ENCODE measurements at regions not wholly inside any gene's neighbourhood (a gene's known extent, or its start where the extent isn't known, plus 50 kb on each side); places are given as distances from the start of the nearest gene placed in this dataset.
"Not testable (repeated sequence)": the region's sequence is repeated elsewhere in the genome, so short reads cannot be mapped to it uniquely, and the experiment has no call there.

- Histone ChIP-seq H3K4me1 (ENCODE audit: insufficient read depth) (no peaks in the 10 kb centered on the region), H3K4me3 (ENCODE audit: low read depth, low read length) (no peak overlapping the region), H3K36me3 (ENCODE audit: insufficient read depth) (no peaks in the 10 kb centered on the region), H3K27ac (ENCODE audit: low read depth) (no peak overlapping the region)
- 92% methylated on average over 1 of the region's 1 CpG for WGBS
- DNase-seq (ENCODE audit: extremely low spot score): no peak
These were observed 368.5 kb upstream of the PCDH15 start for GRCh38 chr10:55169493-55169892.

DNA sequence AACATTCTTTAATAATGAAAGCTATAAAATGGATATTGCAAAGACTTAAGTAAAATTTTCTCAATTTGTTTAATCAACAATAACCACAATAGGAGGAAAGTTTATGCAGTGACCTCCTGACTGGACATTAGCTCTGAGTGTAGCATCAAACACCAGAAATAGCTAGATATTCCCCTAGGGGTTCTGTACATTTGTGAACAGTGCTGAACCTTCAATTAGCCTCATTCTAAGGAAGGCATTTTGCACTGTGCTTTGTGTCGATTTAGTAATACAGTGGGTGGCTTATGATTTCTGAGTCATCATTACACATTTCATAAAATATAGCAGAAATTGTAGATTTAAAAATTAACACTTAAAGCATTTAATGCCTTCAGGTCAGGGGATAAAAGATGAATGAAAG, 367.3 kb upstream of the PCDH15 start:
- H3K27ac ChIP-seq (ENCODE audit: low read depth): no peak overlapping the region
- H3K4me3 ChIP-seq (ENCODE audit: low read depth, low read length): no peak overlapping the region
- H3K36me3 ChIP-seq (ENCODE audit: insufficient read depth): no peaks in the 10 kb centered on the region
- DNase-seq (ENCODE audit: extremely low spot score): no peak
- 65% methylated on average over 1 of the region's 1 CpG for WGBS
- H3K4me1 ChIP-seq (ENCODE audit: insufficient read depth): no peaks in the 10 kb centered on the region

DNA sequence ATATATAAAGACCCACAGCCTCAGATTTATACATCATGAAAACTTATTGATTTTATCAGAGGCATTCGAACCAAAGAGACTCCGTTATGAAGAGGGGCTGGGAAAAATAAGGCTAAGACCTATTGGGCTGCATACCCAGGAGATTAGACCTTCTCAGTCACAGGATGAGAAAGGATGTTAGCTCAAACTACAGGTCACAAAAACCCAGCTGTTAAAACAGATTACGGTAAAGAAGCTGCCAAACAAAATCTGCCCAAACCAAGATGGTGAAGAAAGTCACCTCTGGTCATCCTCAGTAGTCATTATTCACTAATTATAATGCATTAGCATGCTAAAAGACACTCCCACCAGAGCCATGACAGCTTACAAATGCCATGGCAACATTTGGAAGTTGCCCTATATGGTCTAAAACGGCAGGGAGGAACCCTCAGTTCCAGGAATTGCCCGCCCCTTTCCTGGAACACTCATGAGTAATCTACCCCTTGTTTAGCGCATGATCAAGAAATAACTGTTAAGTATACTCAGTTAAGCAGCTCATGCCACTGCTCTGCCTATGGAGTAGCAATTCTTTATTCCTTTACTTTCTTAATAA, 362.5 kb upstream of the PCDH15 start:
- H3K4me3 ChIP-seq (ENCODE audit: low read depth, low read length): no peak overlapping the region
- WGBS: 88% methylated on average over 6 of the region's 6 CpGs
- DNase-seq (ENCODE audit: extremely low spot score): no peak
- no peak overlapping the region for H3K27ac ChIP-seq (ENCODE audit: low read depth)
- H3K36me3 ChIP-seq (ENCODE audit: insufficient read depth): no peaks in the 10 kb centered on the region
- no peaks in the 10 kb centered on the region for H3K4me1 ChIP-seq (ENCODE audit: insufficient read depth)

DNA sequence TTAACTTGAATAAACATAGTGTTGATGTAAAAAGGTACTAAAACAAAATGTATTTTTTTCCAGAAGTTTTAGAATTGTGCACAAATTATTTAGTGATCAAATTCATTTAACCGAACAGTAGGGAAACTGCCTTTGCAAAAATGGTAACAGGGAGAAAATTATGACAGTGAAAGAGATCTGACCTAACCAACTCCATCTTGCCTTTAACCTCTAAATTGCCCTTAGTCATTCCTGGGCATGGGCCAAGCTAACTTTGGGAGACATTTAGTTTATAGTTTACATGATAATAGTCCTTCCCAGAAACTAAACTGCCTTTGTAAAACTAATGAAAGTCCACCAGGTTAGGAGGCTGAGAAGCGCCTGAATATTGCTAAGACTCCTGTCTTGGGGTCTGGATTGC, 361.3 kb upstream of the PCDH15 start:
- DNase-seq (ENCODE audit: extremely low spot score); H3K36me3 ChIP-seq (ENCODE audit: insufficient read depth); H3K27ac ChIP-seq (ENCODE audit: low read depth); H3K4me3 ChIP-seq (ENCODE audit: low read depth, low read length); H3K4me1 ChIP-seq (ENCODE audit: insufficient read depth): not testable (repeated sequence)
- 94% methylated on average over 2 of the region's 2 CpGs for WGBS

DNA sequence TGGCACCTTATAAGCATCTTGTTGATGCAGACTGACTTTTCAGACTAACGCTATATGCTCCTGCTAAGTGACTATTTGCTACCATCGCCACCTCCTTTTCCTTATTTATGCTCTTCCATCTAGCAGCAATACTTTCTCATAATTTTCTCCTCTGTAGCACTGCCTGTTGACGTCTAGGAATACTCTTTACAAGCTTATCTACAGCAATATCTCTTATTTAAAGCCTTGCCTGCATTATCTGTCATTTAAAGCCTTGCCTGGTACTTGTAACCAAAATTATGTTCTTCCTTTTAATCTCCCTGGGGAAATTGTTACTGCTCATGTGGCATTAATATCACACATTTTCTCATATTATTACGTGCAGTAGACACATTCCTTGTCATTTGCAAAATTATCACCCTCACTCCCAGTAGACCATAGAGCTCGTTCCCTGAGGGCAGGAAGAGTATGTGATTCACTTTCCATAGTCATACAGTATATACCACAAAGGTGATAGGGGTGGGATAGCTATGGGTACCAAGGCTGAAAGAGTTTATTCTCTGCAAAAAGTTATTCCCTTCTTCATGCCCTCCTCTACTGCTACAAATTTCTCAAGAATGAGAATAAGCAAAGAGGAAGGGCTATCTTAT, 359.7 kb upstream of the PCDH15 start:
- no peak overlapping the region for H3K4me3 ChIP-seq (ENCODE audit: low read depth, low read length)
- DNase-seq (ENCODE audit: extremely low spot score): no peak
- 66% methylated on average over 5 of the region's 5 CpGs for WGBS

DNA sequence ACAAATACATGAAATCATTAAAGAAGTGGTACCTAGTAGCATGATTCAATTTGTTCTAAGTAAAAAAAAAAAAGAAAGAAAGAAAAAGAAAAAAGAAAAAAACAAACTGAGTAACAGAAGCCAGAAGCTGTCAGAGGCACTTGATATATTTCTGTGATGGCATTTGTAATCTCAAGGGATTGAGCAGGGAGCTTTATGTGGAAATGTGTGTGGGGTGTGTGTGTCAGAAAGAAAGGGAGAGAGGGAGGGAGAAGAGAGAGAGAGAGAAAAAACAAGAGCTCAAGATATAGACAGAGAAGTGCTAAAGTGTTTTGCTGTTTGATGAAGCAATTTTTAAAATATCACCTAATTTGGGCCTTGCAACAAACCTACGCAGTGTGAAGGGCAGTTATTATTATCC, 357.6 kb upstream of the PCDH15 start:
- 33% methylated on average over 1 of the region's 1 CpG for WGBS

More for the DNA sequence above, 359.7 kb upstream of the PCDH15 start:
- H3K4me1 ChIP-seq (ENCODE audit: insufficient read depth): no peaks in the 10 kb centered on the region
- no peak overlapping the region for H3K27ac ChIP-seq (ENCODE audit: low read depth)
- H3K36me3 ChIP-seq (ENCODE audit: insufficient read depth): no peaks in the 10 kb centered on the region

GRCh38 chr10:55146032-55146431, 345.0 kb upstream of the PCDH15 start:
- H3K36me3 ChIP-seq (ENCODE audit: insufficient read depth): no peaks in the 10 kb centered on the region
- WGBS: 52% methylated on average over 5 of the region's 5 CpGs
- no peaks in the 10 kb centered on the region for H3K4me1 ChIP-seq (ENCODE audit: insufficient read depth)
- DNase-seq (ENCODE audit: extremely low spot score): no peak
- no peak overlapping the region for H3K27ac ChIP-seq (ENCODE audit: low read depth)
- H3K4me3 ChIP-seq (ENCODE audit: low read depth, low read length): no peak overlapping the region

More for the DNA sequence above, 357.6 kb upstream of the PCDH15 start:
- no peaks in the 10 kb centered on the region for H3K4me1 ChIP-seq (ENCODE audit: insufficient read depth)
- H3K4me3 ChIP-seq (ENCODE audit: low read depth, low read length): no peak overlapping the region
- no peaks in the 10 kb centered on the region for H3K36me3 ChIP-seq (ENCODE audit: insufficient read depth)
- DNase-seq (ENCODE audit: extremely low spot score): no peak
- no peak overlapping the region for H3K27ac ChIP-seq (ENCODE audit: low read depth)

GRCh38 chr10:55144001-55144400, 343.0 kb upstream of the PCDH15 start:
- no peak for DNase-seq (ENCODE audit: extremely low spot score)
- Histone ChIP-seq H3K27ac (ENCODE audit: low read depth) (no peak overlapping the region), H3K36me3 (ENCODE audit: insufficient read depth) (no peaks in the 10 kb centered on the region), H3K4me1 (ENCODE audit: insufficient read depth) (no peaks in the 10 kb centered on the region), H3K4me3 (ENCODE audit: low read depth, low read length) (no peak overlapping the region)
- WGBS: 82% methylated on average over 2 of the region's 2 CpGs

DNA sequence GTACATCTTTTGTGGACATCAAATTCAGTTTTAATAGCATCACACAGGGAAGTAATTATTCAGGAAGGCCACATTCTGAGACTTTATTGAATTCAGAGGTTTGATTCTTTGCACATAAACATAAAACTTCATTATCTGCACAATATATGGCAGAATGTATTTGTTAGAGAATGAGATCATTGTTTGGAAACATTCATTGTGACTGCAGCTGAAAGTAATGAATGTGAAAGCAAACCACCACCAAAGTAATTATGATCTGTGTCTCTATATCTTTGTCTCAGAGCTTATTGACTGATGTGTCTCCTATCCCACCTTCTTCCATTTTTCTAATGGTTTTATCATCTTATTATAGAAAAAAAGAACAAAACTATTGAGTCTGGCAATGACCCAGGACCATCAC, 340.9 kb upstream of the PCDH15 start:
- H3K27ac ChIP-seq (ENCODE audit: low read depth): no peak overlapping the region
- H3K36me3 ChIP-seq (ENCODE audit: insufficient read depth): no peaks in the 10 kb centered on the region
- H3K4me1 ChIP-seq (ENCODE audit: insufficient read depth): no peaks in the 10 kb centered on the region
- no peak overlapping the region for H3K4me3 ChIP-seq (ENCODE audit: low read depth, low read length)
- DNase-seq (ENCODE audit: extremely low spot score): no peak

- H3K4me3 ChIP-seq (ENCODE audit: low read depth, low read length): no peak overlapping the region
- H3K4me1 ChIP-seq (ENCODE audit: insufficient read depth): no peaks in the 10 kb centered on the region
- H3K36me3 ChIP-seq (ENCODE audit: insufficient read depth): no peaks in the 10 kb centered on the region
- WGBS: 97% methylated on average over 2 of the region's 2 CpGs
- no peak for DNase-seq (ENCODE audit: extremely low spot score)
- no peak overlapping the region for H3K27ac ChIP-seq (ENCODE audit: low read depth)
These were observed 336.0 kb upstream of the PCDH15 start for GRCh38 chr10:55137063-55137462.

DNA sequence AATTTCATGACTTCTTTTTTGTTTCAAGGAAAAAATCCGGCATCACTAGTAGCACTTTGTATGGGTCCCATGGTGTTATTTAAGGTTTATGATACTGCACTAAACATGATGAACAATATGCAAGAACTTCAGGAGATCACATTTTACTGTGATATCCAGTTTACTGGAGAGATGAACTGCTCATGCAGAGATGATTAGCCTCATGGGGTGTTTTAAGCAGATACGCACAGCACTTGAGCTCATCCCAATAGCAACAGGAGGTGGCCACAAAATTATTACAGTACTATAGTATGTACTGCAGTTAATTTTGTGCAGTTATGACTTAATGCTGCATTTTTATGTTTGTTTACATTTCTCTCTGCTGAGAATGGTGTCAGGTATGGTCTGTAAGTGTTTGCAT, 303.7 kb upstream of the PCDH15 start:
- Histone ChIP-seq H3K4me1 (ENCODE audit: insufficient read depth) (no peaks in the 10 kb centered on the region), H3K4me3 (ENCODE audit: low read depth, low read length) (no peak overlapping the region), H3K27ac (ENCODE audit: low read depth) (no peak overlapping the region), H3K36me3 (ENCODE audit: insufficient read depth) (no peaks in the 10 kb centered on the region)
- DNase-seq (ENCODE audit: extremely low spot score): no peak
- 90% methylated on average over 2 of the region's 2 CpGs for WGBS

GRCh38 chr10:55098452-55098851, 297.4 kb upstream of the PCDH15 start:
- Histone ChIP-seq H3K4me3 (ENCODE audit: low read depth, low read length) (no peak overlapping the region), H3K36me3 (ENCODE audit: insufficient read depth) (no peaks in the 10 kb centered on the region), H3K4me1 (ENCODE audit: insufficient read depth) (no peaks in the 10 kb centered on the region), H3K27ac (ENCODE audit: low read depth) (no peak overlapping the region)
- 92% methylated on average over 9 of the region's 9 CpGs for WGBS
- DNase-seq (ENCODE audit: extremely low spot score): no peak

- Histone ChIP-seq H3K27ac (ENCODE audit: low read depth) (no peak overlapping the region), H3K4me3 (ENCODE audit: low read depth, low read length) (no peak overlapping the region), H3K36me3 (ENCODE audit: insufficient read depth) (no peaks in the 10 kb centered on the region), H3K4me1 (ENCODE audit: insufficient read depth) (no peaks in the 10 kb centered on the region)
- no peak for DNase-seq (ENCODE audit: extremely low spot score)
- 1% methylated on average over 1 of the region's 1 CpG for WGBS
These were observed 290.8 kb upstream of the PCDH15 start for GRCh38 chr10:55091691-55092328.

- no peak for DNase-seq (ENCODE audit: extremely low spot score)
- Histone ChIP-seq H3K4me1 (ENCODE audit: insufficient read depth) (no peaks in the 10 kb centered on the region), H3K27ac (ENCODE audit: low read depth) (no peak overlapping the region), H3K4me3 (ENCODE audit: low read depth, low read length) (no peak overlapping the region), H3K36me3 (ENCODE audit: insufficient read depth) (no peaks in the 10 kb centered on the region)
- 82% methylated on average over 1 of the region's 1 CpG for WGBS
These were observed 277.1 kb upstream of the PCDH15 start for GRCh38 chr10:55078121-55078520.

All from urinary bladder (tissue), 3 donors.